Effector CD8-positive, alpha-beta T cell (primary cell): ENCODE measurements at regions not wholly inside any gene's neighbourhood (a gene's known extent, or its start where the extent isn't known, plus 50 kb on each side); places are given as distances from the start of the nearest gene placed in this dataset.

Experiments
- DNase-seq: peaks from one replicate; lab custom pipeline; 2025; lab: John Stamatoyannopoulos, UW

DNA sequence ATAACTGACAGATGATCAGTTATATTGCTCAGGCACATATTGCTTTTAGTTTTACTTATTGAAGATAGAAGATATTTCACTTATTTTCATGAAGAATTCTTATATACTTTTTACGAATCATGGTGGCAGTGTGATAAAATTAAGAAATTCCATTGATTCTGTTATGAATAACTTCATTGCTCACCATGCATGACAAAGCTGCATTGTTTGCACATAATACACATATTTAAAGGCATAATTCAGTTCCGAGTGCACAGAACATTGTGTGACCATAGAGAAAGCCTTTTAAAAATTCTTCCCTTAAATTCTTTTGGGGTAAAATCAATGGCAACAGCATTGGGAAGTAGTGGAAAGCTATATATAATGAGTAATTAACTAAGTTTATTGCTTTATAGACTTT lies 82.5 kb upstream of the NAALADL2 start:
- DNase-seq = no peak

DNA sequence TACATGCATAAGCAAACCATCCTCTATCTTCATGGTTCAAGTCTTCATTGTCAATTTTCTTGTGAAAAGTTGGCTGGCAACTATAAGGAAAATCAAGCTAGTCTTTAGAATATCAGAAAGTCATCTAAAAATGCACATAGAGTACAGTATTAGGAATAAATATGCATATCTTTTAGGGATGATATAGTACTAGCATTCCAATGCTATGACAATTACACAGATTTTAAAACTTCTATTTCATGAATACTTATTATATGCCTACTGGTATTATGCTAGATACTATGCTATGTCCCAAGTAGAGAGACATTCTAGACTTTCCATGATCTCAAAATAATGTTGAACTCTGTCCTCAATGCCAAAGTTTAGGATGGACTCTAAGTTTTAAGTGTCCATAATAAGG lies 81.3 kb upstream of the NAALADL2 start:
- no peak for DNase-seq

DNA sequence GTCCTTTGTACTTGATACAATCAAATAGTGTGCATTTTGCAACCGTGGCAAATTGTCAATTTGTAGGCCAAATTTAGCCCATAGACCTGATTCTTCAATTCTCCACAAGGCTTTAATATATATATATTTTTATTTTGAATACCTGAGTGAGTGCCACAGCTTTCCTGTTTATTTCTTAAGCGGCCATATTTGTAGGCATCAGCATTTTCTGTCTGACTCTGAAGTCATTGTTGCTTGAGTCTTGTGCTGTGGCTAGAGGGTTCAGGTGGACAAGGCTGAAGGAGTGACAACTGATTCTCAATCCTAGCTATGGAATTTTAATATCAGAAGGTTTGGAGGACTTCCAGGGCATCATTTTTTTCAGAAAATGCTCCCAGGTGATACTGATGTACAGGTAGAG lies 75.6 kb upstream of the NAALADL2 start:
- DNase-seq = no peak

DNA sequence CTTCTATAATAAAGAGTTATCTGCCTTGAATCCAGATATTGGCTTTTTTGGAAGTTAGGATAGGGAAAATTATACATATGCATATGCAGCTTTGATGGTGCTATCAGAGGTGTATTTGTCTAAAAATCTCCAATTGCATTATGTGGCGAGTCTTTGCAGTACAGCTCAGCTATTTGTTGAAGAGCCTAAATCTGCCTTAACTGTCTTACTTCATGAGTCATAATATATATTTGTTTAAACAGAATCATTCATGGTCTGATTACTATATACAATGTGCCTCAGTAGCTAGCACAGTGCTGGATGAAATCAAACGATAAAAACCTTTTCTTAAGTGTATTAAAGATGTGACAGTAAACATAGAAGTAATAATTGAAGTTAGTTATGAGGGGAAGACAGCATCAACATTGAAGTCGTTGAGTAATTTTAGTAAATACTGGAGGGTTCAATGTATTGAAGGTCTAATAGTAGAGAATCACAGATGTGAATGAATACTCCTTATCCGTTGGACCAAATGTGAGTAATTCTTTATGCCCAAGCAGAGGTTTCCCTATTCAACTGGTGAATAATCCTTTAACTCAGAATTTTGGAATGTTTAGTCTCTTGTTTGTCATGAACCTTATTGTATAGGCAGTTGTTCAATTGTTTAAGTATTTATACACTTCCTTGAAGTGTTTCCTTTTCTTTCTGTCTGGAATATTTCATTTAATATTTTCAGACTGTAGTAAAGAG lies 74.8 kb upstream of the NAALADL2 start:
- no peak for DNase-seq

DNA sequence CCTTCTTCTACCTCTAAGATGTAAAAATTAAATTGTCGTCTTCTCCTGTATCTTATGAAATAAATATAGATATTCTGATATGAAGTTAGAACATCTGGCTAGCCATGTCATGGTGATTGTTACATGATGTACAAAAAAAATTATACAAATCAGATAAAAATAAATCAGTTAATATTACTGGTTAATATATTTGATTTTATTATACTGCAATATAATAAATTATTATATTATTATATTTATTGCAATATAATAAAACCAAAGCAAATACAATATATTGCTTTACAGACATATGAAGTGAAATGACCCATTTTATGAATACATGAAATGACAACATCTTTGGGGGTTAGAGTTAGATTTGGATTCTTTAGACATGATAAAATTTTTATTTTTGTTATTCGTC lies 72.3 kb upstream of the NAALADL2 start:
- DNase-seq = no peak

DNA sequence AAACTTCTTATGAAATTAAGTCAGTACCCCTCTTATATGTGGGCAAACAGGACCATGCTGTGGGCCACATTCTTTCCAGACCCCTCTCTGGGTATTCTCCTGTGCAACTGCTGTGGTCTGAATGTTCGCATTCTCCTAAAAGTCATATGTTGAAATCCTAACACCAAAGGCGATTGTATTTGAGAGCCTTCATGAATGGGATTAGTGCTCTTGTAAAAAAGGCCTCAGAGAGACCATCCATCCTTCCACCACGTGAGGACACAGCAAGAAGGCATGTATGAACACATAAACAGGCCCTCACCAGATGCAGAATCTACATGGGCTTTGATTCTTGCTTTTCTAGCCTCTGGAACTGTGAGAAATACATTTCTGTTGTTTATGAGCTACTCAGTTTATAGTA lies 68.0 kb upstream of the NAALADL2 start:
- no peak for DNase-seq

DNA sequence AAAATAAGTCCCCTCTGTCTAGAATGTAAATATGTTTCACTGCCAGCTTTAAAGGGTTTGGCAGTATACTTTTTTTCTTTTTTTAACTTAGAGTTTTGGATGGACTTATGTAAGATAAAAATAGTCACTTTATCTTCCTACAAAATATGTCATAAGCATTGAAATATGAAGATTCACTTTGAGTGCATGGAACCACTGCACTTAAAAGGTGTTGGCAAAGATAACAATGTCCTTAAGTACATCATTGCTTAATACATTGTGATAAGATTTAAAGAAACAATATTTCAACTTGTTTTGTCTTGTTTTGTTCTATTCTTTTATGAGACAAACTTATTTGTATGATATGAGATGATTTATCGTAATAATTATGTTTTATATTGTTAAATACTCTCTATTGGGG lies 66.3 kb upstream of the NAALADL2 start:
- DNase-seq = no peak
